Stimulated activated memory B cell treated with anti-CD40 and anti-IgM and Interleukin-4, amounts not matched to agents 10 μg/mL and 1 μg/mL and 100 μg/mL, for 72 hours (primary cell): ENCODE measurements at regions not wholly inside any gene's neighbourhood (a gene's known extent, or its start where the extent isn't known, plus 50 kb on each side); places are given as distances from the start of the nearest gene placed in this dataset.

Source experiments
- ATAC-seq: fragments of 150-1000 bp; cut with Tn5 transposase; 2 replicates; pipeline ENCODE4 v1.10.0; 2021
- H3K27ac Mint-ChIP-seq: one replicate; pipeline ENCODE4 v1.8.0; 2022; ENCODE audit warnings: mild to moderate bottlenecking, mixed read lengths
- H3K27me3 Mint-ChIP-seq: one replicate; pipeline ENCODE4 v1.8.0; 2022; ENCODE audit warnings: mixed read lengths
- H3K36me3 Mint-ChIP-seq: one replicate; pipeline ENCODE4 v1.8.0; 2022; ENCODE audit warnings: mixed read lengths
- H3K4me1 Mint-ChIP-seq: one replicate; pipeline ENCODE4 v1.8.0; 2022; ENCODE audit warnings: mixed read lengths
- H3K4me3 Mint-ChIP-seq: one replicate; pipeline ENCODE4 v1.8.0; 2022; ENCODE audit warnings: mild to moderate bottlenecking, moderate library complexity, mixed read lengths
- H3K9me3 Mint-ChIP-seq: one replicate; pipeline ENCODE4 v1.8.0; 2022; ENCODE audit warnings: mixed read lengths

- H3K4me1 Mint-ChIP-seq = no peaks in the 10 kb centered on the region
- H3K27ac Mint-ChIP-seq = no peak overlapping the region
- H3K4me3 Mint-ChIP-seq = no peak overlapping the region
- no peaks in the 10 kb centered on the region for H3K36me3 Mint-ChIP-seq
- H3K9me3 Mint-ChIP-seq = peaks cover 14% of the 10 kb centered on the region
- ATAC-seq = peak; percentile 50
- H3K27me3 Mint-ChIP-seq = peaks cover 12% of the 10 kb centered on the region
Measured at GRCh38 chr6:170165471-170166117, 125.3 kb downstream of the DLL1 start.

DNA sequence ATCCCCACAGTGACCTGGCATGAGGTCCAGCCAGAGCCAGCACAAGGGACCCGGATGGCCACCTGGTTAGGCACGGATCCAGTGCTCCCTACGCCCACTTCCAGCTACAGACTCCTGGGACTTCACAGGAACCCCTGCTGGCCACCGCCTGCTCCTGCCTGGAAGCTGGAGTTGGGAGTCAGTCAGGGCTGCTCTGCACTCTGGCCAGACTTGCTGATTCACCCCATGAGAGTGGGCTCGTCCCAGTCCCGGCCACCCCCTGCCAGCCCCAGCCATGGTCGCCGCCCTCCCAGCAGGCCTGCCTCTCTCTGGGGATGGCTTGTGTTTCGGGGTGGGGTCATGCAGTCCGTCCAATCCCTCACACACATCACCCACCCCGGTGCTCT lies 125.8 kb downstream of the DLL1 start:
- Mint-ChIP-seq H3K4me1 (no peaks in the 10 kb centered on the region), H3K9me3 (peaks cover 14% of the 10 kb centered on the region)
- no peak for ATAC-seq

GRCh38 chr6:170164271-170164900 lies 126.5 kb downstream of the DLL1 start:
- Mint-ChIP-seq H3K4me3 (no peak overlapping the region), H3K27ac (no peak overlapping the region), H3K4me1 (no peaks in the 10 kb centered on the region), H3K36me3 (no peaks in the 10 kb centered on the region), H3K27me3 (peaks cover 9% of the 10 kb centered on the region), H3K9me3 (peaks cover 10% of the 10 kb centered on the region)
- ATAC-seq = peak; percentile 3

More for the DNA sequence above, 125.8 kb downstream of the DLL1 start:
- Mint-ChIP-seq H3K36me3 (no peaks in the 10 kb centered on the region), H3K27me3 (peaks cover 9% of the 10 kb centered on the region), H3K27ac (no peak overlapping the region), H3K4me3 (no peak overlapping the region)

GRCh38 chr6:170163405-170164170 lies 127.3 kb downstream of the DLL1 start:
- no peak for ATAC-seq
- H3K27me3 Mint-ChIP-seq = peaks cover 9% of the 10 kb centered on the region
- H3K27ac Mint-ChIP-seq = no peak overlapping the region
- H3K36me3 Mint-ChIP-seq = no peaks in the 10 kb centered on the region
- peaks cover 8% of the 10 kb centered on the region for H3K9me3 Mint-ChIP-seq
- no peaks in the 10 kb centered on the region for H3K4me1 Mint-ChIP-seq
- no peak overlapping the region for H3K4me3 Mint-ChIP-seq

DNA sequence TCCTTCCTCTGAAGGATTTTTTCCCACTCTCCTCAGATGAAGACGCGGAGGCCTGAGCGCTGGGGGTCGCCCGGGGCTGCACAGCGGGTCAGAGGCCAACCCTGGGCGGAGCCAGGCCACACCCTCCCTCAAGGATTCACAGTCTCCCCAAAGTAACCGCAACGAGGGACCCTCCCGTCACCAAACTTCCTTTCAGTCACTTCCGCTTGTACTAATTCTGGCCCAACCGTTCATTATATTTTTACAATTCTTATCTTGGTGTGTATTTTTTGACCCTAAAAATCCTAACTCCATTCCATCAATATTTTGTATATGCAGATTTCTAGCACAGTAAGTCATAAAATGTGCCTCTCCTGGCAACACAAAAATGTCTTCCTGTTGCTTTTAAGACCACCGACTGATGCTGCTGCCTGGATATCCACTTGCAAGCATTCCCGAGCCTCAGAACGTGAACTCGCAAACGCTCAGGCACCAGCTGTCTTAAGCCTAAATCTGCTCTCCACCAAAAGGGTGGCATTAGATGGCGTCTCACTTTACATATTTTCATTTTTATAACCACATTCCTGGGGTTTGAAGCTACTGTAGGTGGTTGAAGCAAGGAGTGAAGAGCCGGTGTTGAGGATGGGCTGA lies 128.0 kb downstream of the DLL1 start:
- H3K4me1 Mint-ChIP-seq = no peaks in the 10 kb centered on the region
- H3K4me3 Mint-ChIP-seq = no peak overlapping the region
- H3K36me3 Mint-ChIP-seq = no peaks in the 10 kb centered on the region
- H3K27me3 Mint-ChIP-seq = peaks cover 9% of the 10 kb centered on the region
- no peak overlapping the region for H3K27ac Mint-ChIP-seq
- peaks cover 4% of the 10 kb centered on the region for H3K9me3 Mint-ChIP-seq
- no peak for ATAC-seq

DNA sequence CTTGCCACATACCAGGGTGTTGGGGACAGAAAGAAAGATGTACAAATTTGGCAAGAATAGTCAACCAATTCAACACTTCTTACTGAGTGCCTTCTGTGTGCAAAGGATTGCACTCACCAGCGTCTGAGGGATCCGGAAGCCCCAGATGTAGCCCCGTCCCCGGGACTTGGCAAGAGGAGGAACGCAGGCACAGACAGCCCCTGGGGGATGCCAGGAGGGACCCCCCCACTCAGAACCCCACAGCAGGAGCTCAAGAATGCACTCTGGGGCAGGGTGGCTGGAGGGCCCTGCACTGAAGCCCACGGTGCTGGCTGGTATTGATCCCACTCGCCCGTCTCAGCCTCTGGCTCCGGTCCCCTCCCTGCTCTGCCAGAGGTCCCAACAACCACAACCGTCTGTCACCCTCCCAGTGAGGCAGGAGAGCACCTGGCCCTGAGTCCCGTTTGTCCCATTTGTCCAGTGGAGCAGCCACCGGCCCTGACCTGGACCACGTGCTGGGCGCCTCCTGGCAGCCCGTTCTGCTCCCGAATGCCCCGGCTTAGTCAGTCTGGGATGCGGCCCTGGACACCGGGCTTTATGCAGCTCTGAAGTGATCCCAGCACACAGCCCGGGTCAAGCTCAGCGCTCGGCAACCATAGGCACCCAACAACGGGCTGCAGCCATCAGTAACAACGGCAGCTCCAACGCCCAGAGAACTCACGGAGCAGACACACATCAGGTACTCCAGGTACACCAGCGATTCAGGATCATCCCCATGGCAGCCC lies 128.7 kb downstream of the DLL1 start:
- H3K4me1 Mint-ChIP-seq = no peaks in the 10 kb centered on the region
- H3K9me3 Mint-ChIP-seq = peaks cover 4% of the 10 kb centered on the region
- H3K36me3 Mint-ChIP-seq = no peaks in the 10 kb centered on the region
- no peak overlapping the region for H3K4me3 Mint-ChIP-seq
- no peak for ATAC-seq
- H3K27ac Mint-ChIP-seq = no peak overlapping the region
- peaks cover 16% of the 10 kb centered on the region for H3K27me3 Mint-ChIP-seq

GRCh38 chr6:170160628-170161611 lies 130.0 kb downstream of the DLL1 start:
- peaks cover 4% of the 10 kb centered on the region for H3K9me3 Mint-ChIP-seq
- H3K4me3 Mint-ChIP-seq = no peak overlapping the region
- peak; percentile 42 for ATAC-seq
- peaks cover 20% of the 10 kb centered on the region for H3K27me3 Mint-ChIP-seq
- no peaks in the 10 kb centered on the region for H3K36me3 Mint-ChIP-seq
- no peak overlapping the region for H3K27ac Mint-ChIP-seq
- no peaks in the 10 kb centered on the region for H3K4me1 Mint-ChIP-seq

DNA sequence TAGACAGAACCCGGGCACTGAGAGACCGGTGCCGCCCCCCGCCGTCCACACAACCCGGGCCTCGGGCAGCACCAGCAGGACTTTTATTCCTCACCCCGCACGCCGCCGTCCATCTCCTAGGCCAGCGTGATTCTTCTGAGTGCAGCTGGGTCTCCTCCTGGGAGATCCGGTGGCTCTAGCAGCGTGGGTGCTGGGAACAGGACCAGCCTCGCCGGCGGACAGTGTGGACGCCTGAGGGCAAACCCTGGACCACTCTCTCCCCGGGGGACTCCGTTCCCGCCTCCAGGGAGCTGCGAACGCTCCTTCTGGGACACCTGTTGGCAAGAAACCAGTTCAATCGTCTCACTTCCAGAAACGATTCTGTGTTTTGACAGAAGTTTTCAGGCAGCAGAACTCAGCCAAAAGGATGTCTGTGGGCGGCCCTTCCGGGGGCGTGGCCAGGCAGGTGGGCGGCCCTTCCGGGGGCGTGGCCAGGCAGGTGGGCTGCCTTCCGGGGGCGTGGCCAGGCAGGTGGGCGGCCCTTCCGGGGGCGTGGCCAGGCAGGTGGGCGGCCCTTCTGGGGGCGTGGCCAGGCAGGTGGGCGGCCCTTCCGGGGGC lies 130.7 kb downstream of the DLL1 start:
- H3K4me1 Mint-ChIP-seq = no peaks in the 10 kb centered on the region
- H3K36me3 Mint-ChIP-seq = no peaks in the 10 kb centered on the region
- ATAC-seq = no peak
- H3K27me3 Mint-ChIP-seq = peaks cover 13% of the 10 kb centered on the region
- no peak overlapping the region for H3K4me3 Mint-ChIP-seq
- H3K9me3 Mint-ChIP-seq = peaks cover 4% of the 10 kb centered on the region
- no peak overlapping the region for H3K27ac Mint-ChIP-seq

DNA sequence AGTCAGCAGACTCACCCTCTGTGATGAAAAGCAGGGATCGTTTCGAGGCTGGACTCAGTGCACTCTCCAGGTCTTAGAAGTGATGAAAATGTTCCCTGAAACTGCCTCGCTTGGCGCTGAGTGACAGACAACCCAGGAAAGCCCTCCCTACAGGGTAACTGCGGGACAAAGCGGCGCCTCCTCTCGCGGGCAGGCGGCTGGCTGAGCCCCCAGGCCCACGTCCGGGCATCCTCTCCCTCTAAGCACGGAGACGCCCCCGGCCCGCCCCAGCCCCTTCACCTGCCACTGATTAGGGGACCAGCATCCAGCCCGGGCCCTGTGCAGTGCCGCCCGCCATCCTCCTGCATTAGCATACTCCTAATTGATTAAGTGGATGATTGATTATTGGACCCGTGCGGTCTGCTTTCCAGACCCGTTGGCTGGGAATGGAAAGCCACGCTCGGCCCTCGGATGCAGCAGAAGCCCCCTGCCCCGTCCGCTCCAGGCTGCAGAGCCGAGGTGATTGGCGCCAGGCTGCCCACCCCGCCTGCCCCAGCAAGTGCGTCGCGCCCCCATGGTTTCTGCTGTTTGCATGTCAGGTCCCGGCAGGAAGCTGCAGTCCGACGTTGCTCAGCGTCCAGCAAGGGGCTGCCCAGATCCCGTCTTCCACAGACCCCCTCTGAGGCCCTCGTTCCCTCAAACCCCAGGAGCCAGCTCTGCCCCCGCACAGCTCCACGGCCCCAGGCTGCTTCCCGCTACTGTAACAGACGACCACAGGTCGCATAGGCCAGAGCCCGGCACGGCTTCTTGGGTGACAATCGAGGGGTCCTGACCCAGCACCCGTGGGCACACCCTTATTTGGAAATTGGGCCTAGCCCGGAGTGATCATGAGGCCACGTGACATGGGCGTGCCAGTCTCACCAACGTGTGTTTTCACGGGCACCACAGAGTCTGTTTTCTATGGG lies 131.6 kb downstream of the DLL1 start:
- no peaks in the 10 kb centered on the region for H3K4me1 Mint-ChIP-seq
- H3K27me3 Mint-ChIP-seq = peaks cover 13% of the 10 kb centered on the region
- H3K27ac Mint-ChIP-seq = no peak overlapping the region
- no peaks in the 10 kb centered on the region for H3K36me3 Mint-ChIP-seq
- no peak for ATAC-seq
- H3K4me3 Mint-ChIP-seq = no peak overlapping the region
- peaks cover 4% of the 10 kb centered on the region for H3K9me3 Mint-ChIP-seq

DNA sequence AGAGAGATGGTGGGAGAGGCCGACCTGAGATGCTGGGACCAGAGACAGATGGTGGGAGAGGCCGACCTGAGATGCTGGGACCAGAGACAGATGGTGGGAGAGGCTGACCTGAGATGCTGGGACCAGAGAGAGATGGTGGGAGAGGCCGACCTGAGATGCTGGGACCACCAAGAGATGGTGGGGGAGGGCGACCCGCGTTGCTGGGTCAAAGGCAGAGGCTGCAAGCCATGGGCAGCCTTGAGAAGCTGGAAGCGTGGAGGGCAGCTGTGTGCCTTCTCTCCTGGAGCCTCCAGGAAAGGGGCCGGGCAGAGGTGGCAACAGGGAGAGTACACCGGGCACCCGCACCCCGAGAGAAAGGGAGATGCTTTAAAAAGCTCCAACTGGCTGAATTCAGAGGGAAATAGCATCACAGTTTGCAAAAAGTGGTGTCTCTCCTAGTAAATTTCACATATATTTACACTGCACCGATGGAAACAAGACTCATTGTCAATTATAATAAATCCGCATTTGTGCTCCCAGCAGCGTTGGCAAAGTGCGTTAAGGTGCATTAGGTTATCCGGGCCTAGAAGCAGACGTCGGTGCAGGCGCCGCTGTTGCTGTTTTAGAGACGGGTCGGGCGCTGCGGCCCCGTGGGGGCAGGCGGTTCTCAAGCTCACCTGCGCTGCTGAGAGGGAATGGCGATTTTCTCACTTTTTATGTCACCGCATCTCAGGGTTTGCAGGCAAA lies 132.4 kb downstream of the DLL1 start:
- Mint-ChIP-seq H3K27ac (no peak overlapping the region), H3K36me3 (no peaks in the 10 kb centered on the region), H3K27me3 (peaks cover 21% of the 10 kb centered on the region), H3K4me3 (no peak overlapping the region), H3K4me1 (no peaks in the 10 kb centered on the region), H3K9me3 (no peaks in the 10 kb centered on the region)
- ATAC-seq = no peak

- Mint-ChIP-seq H3K4me1 (no peaks in the 10 kb centered on the region), H3K36me3 (no peaks in the 10 kb centered on the region), H3K27ac (no peak overlapping the region), H3K4me3 (no peak overlapping the region), H3K9me3 (no peaks in the 10 kb centered on the region), H3K27me3 (peaks cover 29% of the 10 kb centered on the region)
- ATAC-seq = no peak
Measured at GRCh38 chr6:170157567-170158218, 133.2 kb downstream of the DLL1 start.
